GM19438 (cell line): ENCODE measurements at regions not wholly inside any gene's neighbourhood (a gene's known extent, or its start where the extent isn't known, plus 50 kb on each side); places are given as distances from the start of the nearest gene placed in this dataset.

ENCODE experiments used
- ATAC-seq: cut with Tn5 transposase; IDR thresholded peaks from one replicate; pipeline ENCODE4 v1.9.1; 2021; ENCODE audit warnings: low read depth; ENCODE audit not compliant: unreplicated experiment

DNA sequence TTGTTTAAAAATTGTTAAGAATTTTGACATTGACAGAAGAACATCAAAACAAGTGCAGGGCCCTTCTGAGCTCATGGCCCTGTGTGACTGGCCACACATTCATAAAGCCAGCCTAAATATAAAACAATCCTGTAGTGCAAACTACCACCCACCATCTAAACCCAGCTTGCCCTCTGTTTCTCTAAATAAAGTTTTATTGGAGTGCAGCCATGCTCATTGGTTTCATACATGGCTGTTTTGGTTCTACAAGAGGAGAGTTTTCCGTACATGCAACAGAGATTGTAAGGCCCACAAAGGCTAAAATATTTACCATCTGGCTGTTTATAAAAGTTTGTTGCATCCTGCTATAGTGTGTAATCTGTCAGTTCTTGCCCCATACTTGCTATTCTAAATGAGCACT lies 54.6 kb upstream of the TRIM24 start:
- ATAC-seq: no peak

GRCh38 chr7:138407792-138408191 lies 52.3 kb upstream of the TRIM24 start:
- no peak for ATAC-seq
